Choroid plexus epithelial cell (primary cell): ENCODE measurements at regions not wholly inside any gene's neighbourhood (a gene's known extent, or its start where the extent isn't known, plus 50 kb on each side); places are given as distances from the start of the nearest gene placed in this dataset.
"Not testable (repeated sequence)": the region's sequence is repeated elsewhere in the genome, so short reads cannot be mapped to it uniquely, and the experiment has no call there.

ENCODE experiments used
- DNase-seq: peaks from one replicate; pipeline ENCODE4 v3.0.0-alpha.2; 2010; ENCODE audit warnings: low read depth
- H3K4me3 ChIP-seq: 2 replicates; pipeline ENCODE4 v1.5.1; 2011; ENCODE audit warnings: low read depth, mild to moderate bottlenecking, control low read depth, low read length, moderate library complexity
- TF ChIP-seq, protein P1 (sequence below): conservative IDR thresholded peaks from 2 replicates; pipeline ENCODE4 v1.5.1; 2011; ENCODE audit warnings: low read depth, mild to moderate bottlenecking, control low read depth, inconsistent platforms, low read length, moderate library complexity

DNA sequence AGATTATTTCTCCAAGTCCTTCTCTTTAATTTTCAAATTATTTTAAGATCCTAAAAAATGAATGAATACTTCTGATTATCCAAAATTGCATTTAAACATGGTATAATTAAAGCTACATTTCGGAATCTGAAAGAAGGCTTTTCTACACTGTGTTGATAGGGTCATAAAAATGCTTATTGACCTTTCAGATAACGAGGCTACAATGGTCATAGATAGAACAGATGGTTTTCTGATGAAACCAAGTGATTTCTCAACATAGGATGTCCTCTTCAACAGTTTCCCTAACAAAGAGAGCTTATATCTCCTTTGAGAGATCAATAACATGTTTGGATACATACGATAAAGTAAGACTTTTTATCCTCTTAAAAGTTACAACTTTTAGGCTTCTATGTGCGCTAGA lies 201.1 kb downstream of the PTH2R start:
- TF ChIP-seq, protein P1, sequence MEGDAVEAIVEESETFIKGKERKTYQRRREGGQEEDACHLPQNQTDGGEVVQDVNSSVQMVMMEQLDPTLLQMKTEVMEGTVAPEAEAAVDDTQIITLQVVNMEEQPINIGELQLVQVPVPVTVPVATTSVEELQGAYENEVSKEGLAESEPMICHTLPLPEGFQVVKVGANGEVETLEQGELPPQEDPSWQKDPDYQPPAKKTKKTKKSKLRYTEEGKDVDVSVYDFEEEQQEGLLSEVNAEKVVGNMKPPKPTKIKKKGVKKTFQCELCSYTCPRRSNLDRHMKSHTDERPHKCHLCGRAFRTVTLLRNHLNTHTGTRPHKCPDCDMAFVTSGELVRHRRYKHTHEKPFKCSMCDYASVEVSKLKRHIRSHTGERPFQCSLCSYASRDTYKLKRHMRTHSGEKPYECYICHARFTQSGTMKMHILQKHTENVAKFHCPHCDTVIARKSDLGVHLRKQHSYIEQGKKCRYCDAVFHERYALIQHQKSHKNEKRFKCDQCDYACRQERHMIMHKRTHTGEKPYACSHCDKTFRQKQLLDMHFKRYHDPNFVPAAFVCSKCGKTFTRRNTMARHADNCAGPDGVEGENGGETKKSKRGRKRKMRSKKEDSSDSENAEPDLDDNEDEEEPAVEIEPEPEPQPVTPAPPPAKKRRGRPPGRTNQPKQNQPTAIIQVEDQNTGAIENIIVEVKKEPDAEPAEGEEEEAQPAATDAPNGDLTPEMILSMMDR = no peak
- no peak overlapping the region for H3K4me3 ChIP-seq
- DNase-seq = no peak

DNA sequence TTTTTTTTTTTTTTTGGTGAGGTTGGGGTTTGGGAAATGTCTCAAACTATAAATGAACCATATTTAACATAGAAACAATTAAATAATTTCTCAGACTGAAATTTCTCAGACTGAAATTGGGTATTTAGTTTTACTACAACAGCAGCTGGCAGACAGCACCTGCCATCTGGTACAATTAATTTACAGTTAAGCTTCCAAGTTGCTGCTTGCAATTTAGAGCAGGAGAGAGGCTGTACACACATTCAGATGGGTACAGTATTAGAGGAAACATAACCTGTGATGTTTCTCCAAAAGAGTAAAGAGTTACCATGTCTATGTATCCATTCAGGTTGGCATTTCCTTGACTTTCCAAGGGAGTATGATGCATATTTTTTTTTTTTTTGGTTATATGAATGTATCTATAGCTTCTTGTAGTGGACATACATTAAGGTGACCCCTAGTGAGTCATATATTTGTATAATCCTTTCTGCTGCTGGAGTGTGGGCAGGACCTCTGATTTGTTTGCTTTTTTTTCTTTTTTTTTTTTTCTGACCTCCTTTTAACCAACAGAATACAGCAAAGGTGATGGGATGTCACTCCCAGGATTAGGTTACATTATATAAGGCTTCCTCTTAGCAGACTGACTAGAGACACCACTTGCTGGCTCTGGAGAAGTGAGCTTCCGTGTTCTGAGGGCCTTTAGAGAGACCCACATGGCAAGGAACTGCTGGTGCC lies 201.7 kb downstream of the PTH2R start:
- TF ChIP-seq, protein P1 = no peak
- no peak overlapping the region for H3K4me3 ChIP-seq

DNA sequence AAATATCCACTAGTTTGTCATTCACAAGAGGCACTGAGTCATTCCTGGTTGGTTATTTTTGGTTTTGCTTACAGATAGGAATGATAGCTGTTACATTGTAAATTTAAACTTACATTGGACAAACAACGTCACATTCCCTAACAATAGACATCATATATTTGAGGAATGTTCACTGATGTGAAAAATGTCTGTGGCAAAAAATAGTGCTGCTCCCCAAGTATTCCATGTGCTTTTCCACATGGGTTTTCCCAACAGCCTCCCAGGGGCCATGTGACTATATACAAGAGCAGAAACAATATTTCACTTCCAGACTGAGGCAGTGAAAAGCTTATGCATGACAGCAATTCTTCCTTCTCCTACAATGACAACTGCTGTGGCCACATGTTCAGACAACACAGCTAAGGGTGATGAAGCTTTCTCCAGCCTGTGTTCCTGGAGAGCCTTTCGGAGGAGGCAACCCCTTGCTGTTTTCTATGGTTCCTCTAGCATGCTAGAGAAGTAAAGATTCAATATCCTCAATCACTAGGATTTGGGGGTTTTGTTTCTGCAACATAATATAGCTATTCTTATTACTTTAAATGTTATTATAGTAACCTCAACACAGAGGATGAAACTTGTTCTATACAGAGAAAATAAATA lies 202.7 kb downstream of the PTH2R start:
- H3K4me3 ChIP-seq = no peak overlapping the region
- DNase-seq = no peak
- TF ChIP-seq, protein P1 = no peak

More for the DNA sequence above, 201.7 kb downstream of the PTH2R start:
- DNase-seq = no peak

DNA sequence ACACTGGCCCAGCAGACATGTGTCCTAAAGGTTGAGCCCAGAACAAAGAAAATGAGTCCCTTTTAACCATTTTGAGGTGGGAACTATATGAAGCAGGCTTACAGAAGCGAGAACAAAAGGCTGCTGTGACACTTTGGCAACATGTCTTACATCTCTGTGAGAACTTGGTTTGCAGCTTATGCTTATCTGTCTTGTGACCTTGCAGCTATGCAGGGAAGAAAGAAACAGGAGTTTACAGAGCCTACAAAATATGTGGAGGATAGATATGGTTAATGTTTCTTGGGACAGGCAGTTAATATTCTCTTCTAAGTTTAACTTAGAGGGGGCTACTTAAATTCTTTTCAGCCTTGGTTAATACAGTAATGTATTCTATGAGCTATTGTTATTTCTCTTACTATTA lies 209.1 kb downstream of the PTH2R start:
- not testable (repeated sequence) for DNase-seq, H3K4me3 ChIP-seq

DNA sequence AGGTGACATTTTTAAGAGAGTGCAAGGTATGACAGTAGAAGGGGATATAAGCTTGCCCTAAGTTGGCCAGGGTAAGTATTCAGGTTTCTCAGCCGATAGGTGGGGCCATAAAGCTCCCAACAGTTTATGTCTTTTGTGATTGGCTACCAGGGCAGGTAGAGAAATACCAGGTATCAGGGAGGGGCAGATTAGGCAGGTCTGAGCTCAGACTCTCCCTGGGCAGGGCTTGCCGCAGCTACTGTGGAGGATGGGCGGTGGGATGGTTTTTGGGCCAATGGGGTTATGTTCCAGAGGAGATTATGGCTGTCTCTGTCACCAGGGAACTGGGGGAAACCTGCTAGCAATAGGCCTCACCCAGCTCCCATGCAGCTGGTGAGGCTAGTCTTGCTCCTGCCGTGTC lies 211.6 kb downstream of the PTH2R start:
- no peak for DNase-seq
- TF ChIP-seq, protein P1 = no peak
- H3K4me3 ChIP-seq = no peak overlapping the region

DNA sequence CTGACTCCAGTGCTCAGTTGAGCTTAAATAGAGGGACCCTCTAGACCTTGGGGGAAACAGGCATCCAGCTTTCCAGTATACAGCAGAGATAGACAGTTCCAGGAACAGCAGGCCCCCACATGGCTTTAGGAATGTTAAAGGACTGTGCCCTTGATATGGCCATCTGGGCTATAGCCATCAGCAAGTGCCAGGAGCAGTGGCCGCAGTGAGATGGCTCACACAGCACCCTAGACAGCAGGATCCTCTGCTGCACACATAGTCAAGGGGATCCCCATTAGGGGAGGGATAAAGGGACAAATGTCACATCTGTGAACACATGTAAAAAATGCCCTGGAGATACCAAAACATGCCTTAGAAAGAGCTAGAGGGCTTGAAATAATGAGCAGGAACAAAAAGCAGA lies 213.4 kb downstream of the PTH2R start:
- no peak for DNase-seq
- TF ChIP-seq, protein P1 = no peak
- no peak overlapping the region for H3K4me3 ChIP-seq

DNA sequence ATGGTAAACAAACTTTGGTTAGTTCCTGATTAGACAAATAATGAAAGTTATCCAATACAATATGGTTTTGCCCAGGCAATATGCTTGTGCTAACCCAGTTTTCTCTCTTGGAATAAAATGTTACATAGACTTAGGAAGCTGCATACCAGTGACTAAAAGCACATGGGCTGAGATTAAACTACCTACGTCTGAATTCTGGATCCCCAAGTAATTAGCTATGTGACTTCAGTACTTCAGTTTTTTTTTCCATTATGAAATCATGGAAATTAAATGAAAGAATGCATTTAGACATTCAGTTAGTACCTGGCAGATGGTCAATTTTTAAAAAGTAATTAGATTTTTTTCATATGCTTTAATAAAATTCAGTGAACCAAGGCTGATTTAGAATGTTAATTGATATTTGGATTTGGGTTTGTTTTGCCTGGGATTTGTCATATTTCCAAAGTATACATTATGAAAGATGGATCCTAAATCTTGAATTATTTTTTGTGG lies 213.9 kb downstream of the PTH2R start:
- no peak overlapping the region for H3K4me3 ChIP-seq
- no peak for DNase-seq
- TF ChIP-seq, protein P1 = no peak
